ENCODE measurements at regions not wholly inside any gene's neighbourhood (a gene's known extent, or its start where the extent isn't known, plus 50 kb on each side); places are given as distances from the start of the nearest gene placed in this dataset.

- Histone ChIP-seq H2AFZ (ENCODE audit: low read depth, low read length) (no peak overlapping the region), H3K36me3 (ENCODE audit: insufficient read depth, low read length) (no peaks in the 10 kb centered on the region), H3K4me2 (ENCODE audit: low read length) (no peak overlapping the region), H3K27me3 (ENCODE audit: insufficient read depth, low read depth, low read length) (no peaks in the 10 kb centered on the region), H3K79me2 (replicated peaks; ENCODE audit: insufficient read depth, low read length) (no peaks in the 10 kb centered on the region), H3K9ac (ENCODE audit: low read length) (no peak overlapping the region), H3K9me2 (ENCODE audit: insufficient read depth, low read length) (no peaks in the 10 kb centered on the region), H3F3A (ENCODE audit: insufficient read depth, low read length, poor library complexity, severe bottlenecking) (no peaks in the 10 kb centered on the region), H3K27ac (ENCODE audit: low read length) (no peak overlapping the region), H3K9me3 (ENCODE audit: low read length) (no peaks in the 10 kb centered on the region), H3K4me3 (ENCODE audit: low read length) (no peak overlapping the region), H4K20me1 (ENCODE audit: insufficient read depth) (no peaks in the 10 kb centered on the region)
- TF ChIP-seq TAF1 (IDR thresholded peaks at IDR 0.05; ENCODE audit: low read depth) = no peak
- TF ChIP-seq MXI1 (conservative IDR thresholded peaks at IDR 0.05; ENCODE audit: poor library complexity, severe bottlenecking) = no peak
- no peak for TF ChIP-seq EZH2 (IDR thresholded peaks at IDR 0.05; ENCODE audit: borderline replicate concordance, insufficient read depth, low read length, poor library complexity, severe bottlenecking)
- TF ChIP-seq EP300 (conservative IDR thresholded peaks at IDR 0.05; ENCODE audit: poor library complexity, severe bottlenecking) = no peak
- no peak for TF ChIP-seq SMC3 (conservative IDR thresholded peaks at IDR 0.05; ENCODE audit: poor library complexity)
- no peak for TF ChIP-seq CTCF (IDR thresholded peaks at IDR 0.05; ENCODE audit: poor library complexity, severe bottlenecking)
- TF ChIP-seq REST (IDR thresholded peaks at IDR 0.05; ENCODE audit: borderline replicate concordance) = no peak
- no peak for TF ChIP-seq POLR2AphosphoS5 (IDR thresholded peaks at IDR 0.05)
- TF ChIP-seq RAD21 (conservative IDR thresholded peaks at IDR 0.05) = no peak
These were observed 128.9 kb upstream of the VSTM2B start for GRCh38 chr19:29396925-29397324.

- Histone ChIP-seq H3K79me2 (replicated peaks; ENCODE audit: insufficient read depth, low read length) (no peaks in the 10 kb centered on the region), H3K4me2 (ENCODE audit: low read length) (no peak overlapping the region), H3K27ac (ENCODE audit: low read length) (no peak overlapping the region), H3K9me2 (ENCODE audit: insufficient read depth, low read length) (no peaks in the 10 kb centered on the region), H3F3A (ENCODE audit: insufficient read depth, low read length, poor library complexity, severe bottlenecking) (no peaks in the 10 kb centered on the region), H4K20me1 (ENCODE audit: insufficient read depth) (no peaks in the 10 kb centered on the region), H3K9me3 (ENCODE audit: low read length) (no peaks in the 10 kb centered on the region), H3K36me3 (ENCODE audit: insufficient read depth, low read length) (no peaks in the 10 kb centered on the region), H3K4me3 (ENCODE audit: low read length) (no peak overlapping the region), H3K9ac (ENCODE audit: low read length) (no peak overlapping the region), H3K27me3 (ENCODE audit: insufficient read depth, low read depth, low read length) (no peaks in the 10 kb centered on the region), H2AFZ (ENCODE audit: low read depth, low read length) (no peak overlapping the region)
- no peak for TF ChIP-seq POLR2AphosphoS5 (IDR thresholded peaks at IDR 0.05)
- TF ChIP-seq EZH2 (IDR thresholded peaks at IDR 0.05; ENCODE audit: borderline replicate concordance, insufficient read depth, low read length, poor library complexity, severe bottlenecking) = no peak
- TF ChIP-seq RAD21 (conservative IDR thresholded peaks at IDR 0.05) = no peak
These were observed 128.0 kb upstream of the VSTM2B start for GRCh38 chr19:29397748-29398147.

- Histone ChIP-seq H3K9me2 (ENCODE audit: insufficient read depth, low read length) (no peaks in the 10 kb centered on the region), H3K79me2 (replicated peaks; ENCODE audit: insufficient read depth, low read length) (no peaks in the 10 kb centered on the region), H3K4me3 (ENCODE audit: low read length) (no peak overlapping the region), H2AFZ (ENCODE audit: low read depth, low read length) (no peak overlapping the region), H3K4me2 (ENCODE audit: low read length) (no peak overlapping the region), H4K20me1 (ENCODE audit: insufficient read depth) (no peaks in the 10 kb centered on the region), H3K27me3 (ENCODE audit: insufficient read depth, low read depth, low read length) (no peaks in the 10 kb centered on the region), H3K9ac (ENCODE audit: low read length) (no peak overlapping the region), H3K36me3 (ENCODE audit: insufficient read depth, low read length) (no peaks in the 10 kb centered on the region), H3K9me3 (ENCODE audit: low read length) (no peaks in the 10 kb centered on the region), H3F3A (ENCODE audit: insufficient read depth, low read length, poor library complexity, severe bottlenecking) (no peaks in the 10 kb centered on the region), H3K27ac (ENCODE audit: low read length) (no peak overlapping the region)
- TF ChIP-seq SMC3 (conservative IDR thresholded peaks at IDR 0.05; ENCODE audit: poor library complexity) = no peak
These were observed 126.0 kb upstream of the VSTM2B start for GRCh38 chr19:29399804-29400203.

Measured in neural cell (in vitro differentiated cells).